ENCODE measurements at regions not wholly inside any gene's neighbourhood (a gene's known extent, or its start where the extent isn't known, plus 50 kb on each side); places are given as distances from the start of the nearest gene placed in this dataset.

- no peak for DNase-seq (ENCODE audit: low read depth in 1 of 2, low spot score in 1 of 2)
- no peak overlapping the region for H3K27ac ChIP-seq (replicated peaks)
- no peaks in the 10 kb centered on the region for H3K27me3 ChIP-seq (ENCODE audit: insufficient read depth, poor library complexity, severe bottlenecking)
- TF ChIP-seq SPI1 (IDR thresholded peaks at IDR 0.05; ENCODE audit: borderline replicate concordance, low read depth) = no peak
- no peak for TF ChIP-seq POLR2AphosphoS5 (IDR thresholded peaks at IDR 0.05; ENCODE audit: low read depth)
- no peak for TF ChIP-seq CTCF (IDR thresholded peaks at IDR 0.05; ENCODE audit: insufficient read depth, low read length)
- no peak for TF ChIP-seq GABPA (IDR thresholded peaks at IDR 0.05; ENCODE audit: low read depth)
- TF ChIP-seq REST (IDR thresholded peaks at IDR 0.05; ENCODE audit: insufficient replicate concordance, low read depth) = no peak
- H3K4me3 ChIP-seq (replicated peaks; ENCODE audit: insufficient read depth, low read length) = no peak overlapping the region
Observed at GRCh38 chr3:110846971-110847370, 224.6 kb upstream of the NECTIN3 start.

- DNase-seq (ENCODE audit: low read depth in 1 of 2, low spot score in 1 of 2) = no peak
Observed at GRCh38 chr3:110849064-110849463, 222.6 kb upstream of the NECTIN3 start.

GRCh38 chr3:110851736-110852135 lies 219.9 kb upstream of the NECTIN3 start:
- H3K4me3 ChIP-seq (replicated peaks; ENCODE audit: insufficient read depth, low read length) = no peak overlapping the region
- no peaks in the 10 kb centered on the region for H3K27me3 ChIP-seq (ENCODE audit: insufficient read depth, poor library complexity, severe bottlenecking)
- TF ChIP-seq SPI1 (IDR thresholded peaks at IDR 0.05; ENCODE audit: borderline replicate concordance, low read depth) (no peak), POLR2AphosphoS5 (IDR thresholded peaks at IDR 0.05; ENCODE audit: low read depth) (no peak), REST (IDR thresholded peaks at IDR 0.05; ENCODE audit: insufficient replicate concordance, low read depth) (no peak), CTCF (IDR thresholded peaks at IDR 0.05; ENCODE audit: insufficient read depth, low read length) (no peak), GABPA (IDR thresholded peaks at IDR 0.05; ENCODE audit: low read depth) (no peak)
- no peak overlapping the region for H3K27ac ChIP-seq (replicated peaks)
- no peak for DNase-seq (ENCODE audit: low read depth in 1 of 2, low spot score in 1 of 2)

More at GRCh38 chr3:110849064-110849463, 222.6 kb upstream of the NECTIN3 start:
- no peak overlapping the region for H3K27ac ChIP-seq (replicated peaks)
- TF ChIP-seq POLR2AphosphoS5 (IDR thresholded peaks at IDR 0.05; ENCODE audit: low read depth) (no peak), REST (IDR thresholded peaks at IDR 0.05; ENCODE audit: insufficient replicate concordance, low read depth) (no peak), GABPA (IDR thresholded peaks at IDR 0.05; ENCODE audit: low read depth) (no peak)
- no peak overlapping the region for H3K4me3 ChIP-seq (replicated peaks; ENCODE audit: insufficient read depth, low read length)
- no peaks in the 10 kb centered on the region for H3K27me3 ChIP-seq (ENCODE audit: insufficient read depth, poor library complexity, severe bottlenecking)
